PC-3 (cell line): ENCODE measurements at regions not wholly inside any gene's neighbourhood (a gene's known extent, or its start where the extent isn't known, plus 50 kb on each side); places are given as distances from the start of the nearest gene placed in this dataset.

ENCODE experiments used
- EZH2 ChIP-seq: fragments of 300-600 bp; sonication (generic); IDR thresholded peaks from one replicate; pipeline ENCODE4 v1.6.1; 2017; ENCODE audit warnings: antibody characterized with exemption, mild to moderate bottlenecking, low read length; ENCODE audit not compliant: unreplicated experiment
- TF ChIP-seq, protein P1 (sequence below): fragments of 300-600 bp; sonication (generic); conservative IDR thresholded peaks from 2 replicates; pipeline ENCODE4 v1.5.1; 2017; ENCODE audit warnings: antibody characterized with exemption, low read depth, mild to moderate bottlenecking, low read length

DNA sequence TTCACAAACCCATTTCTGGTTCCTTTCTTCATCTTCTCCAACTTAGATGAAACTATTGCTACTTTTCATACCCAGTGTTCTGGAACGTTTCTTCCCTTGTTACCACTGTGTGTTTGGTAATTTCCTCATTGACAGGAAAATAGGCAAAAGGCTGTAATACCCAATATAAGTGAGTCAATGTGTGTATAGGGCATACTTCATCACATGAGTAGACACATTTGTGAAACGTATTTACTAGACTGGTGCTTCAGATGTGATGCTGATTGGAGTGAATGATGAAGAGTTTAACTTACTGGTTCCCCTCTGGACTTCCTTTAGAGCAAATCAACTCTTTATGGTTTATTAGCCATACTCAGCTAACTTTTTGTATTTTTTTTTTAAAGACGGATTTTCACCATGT lies 195.1 kb upstream of the ATP6AP2 start:
- TF ChIP-seq EZH2: no peak
- TF ChIP-seq, protein P1, sequence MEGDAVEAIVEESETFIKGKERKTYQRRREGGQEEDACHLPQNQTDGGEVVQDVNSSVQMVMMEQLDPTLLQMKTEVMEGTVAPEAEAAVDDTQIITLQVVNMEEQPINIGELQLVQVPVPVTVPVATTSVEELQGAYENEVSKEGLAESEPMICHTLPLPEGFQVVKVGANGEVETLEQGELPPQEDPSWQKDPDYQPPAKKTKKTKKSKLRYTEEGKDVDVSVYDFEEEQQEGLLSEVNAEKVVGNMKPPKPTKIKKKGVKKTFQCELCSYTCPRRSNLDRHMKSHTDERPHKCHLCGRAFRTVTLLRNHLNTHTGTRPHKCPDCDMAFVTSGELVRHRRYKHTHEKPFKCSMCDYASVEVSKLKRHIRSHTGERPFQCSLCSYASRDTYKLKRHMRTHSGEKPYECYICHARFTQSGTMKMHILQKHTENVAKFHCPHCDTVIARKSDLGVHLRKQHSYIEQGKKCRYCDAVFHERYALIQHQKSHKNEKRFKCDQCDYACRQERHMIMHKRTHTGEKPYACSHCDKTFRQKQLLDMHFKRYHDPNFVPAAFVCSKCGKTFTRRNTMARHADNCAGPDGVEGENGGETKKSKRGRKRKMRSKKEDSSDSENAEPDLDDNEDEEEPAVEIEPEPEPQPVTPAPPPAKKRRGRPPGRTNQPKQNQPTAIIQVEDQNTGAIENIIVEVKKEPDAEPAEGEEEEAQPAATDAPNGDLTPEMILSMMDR: no peak
